ENCODE measurements at regions not wholly inside any gene's neighbourhood (a gene's known extent, or its start where the extent isn't known, plus 50 kb on each side); places are given as distances from the start of the nearest gene placed in this dataset.

GRCh38 chr17:79219208-79219935 is 144.7 kb downstream of the ENGASE start:
- no peak for DNase-seq
- no peak overlapping the region for H2BK12ac ChIP-seq (ENCODE audit: insufficient read length, low read depth, low read length)

More at GRCh38 chr17:79219208-79219935, 144.7 kb downstream of the ENGASE start:
- no peaks in the 10 kb centered on the region for H3K9me3 Mint-ChIP-seq
- Histone ChIP-seq H3K27me3 (ENCODE audit: insufficient read depth, low read length) (no peaks in the 10 kb centered on the region), H3K4me1 (ENCODE audit: insufficient read depth, low read length) (no peaks in the 10 kb centered on the region; the same call in 1 of the 2 replicates), H3K14ac (ENCODE audit: insufficient read depth, low read length) (no peak overlapping the region), H4K91ac (ENCODE audit: insufficient read length, low read depth, low read length) (no peak overlapping the region), H3K27ac (ENCODE audit: insufficient read length, low read depth, low read length) (no peak overlapping the region), H2BK5ac (ENCODE audit: insufficient read length, low read length) (no peak overlapping the region), H3K9me3 (ENCODE audit: control insufficient read depth, low read depth, low read length) (no peaks in the 10 kb centered on the region), H3K4me2 (ENCODE audit: insufficient read depth, insufficient read length, low read length) (peak overlapping the region; percentile 85), H2BK15ac (ENCODE audit: low read depth, low read length) (no peak overlapping the region), H4K5ac (ENCODE audit: insufficient read length, low read depth, low read length) (no peak overlapping the region), H2AFZ (ENCODE audit: low read length) (no peak overlapping the region), H3K23ac (ENCODE audit: insufficient read length, low read depth, low read length) (no peak overlapping the region), H2BK20ac (ENCODE audit: low read depth, low read length, poor library complexity, severe bottlenecking) (no peak overlapping the region), H3K79me1 (ENCODE audit: insufficient read depth, low read depth, low read length, poor library complexity, severe bottlenecking) (no peaks in the 10 kb centered on the region), H4K20me1 (ENCODE audit: control insufficient read depth, insufficient read depth, insufficient read length) (no peaks in the 10 kb centered on the region), H3K56ac (ENCODE audit: insufficient read length, low read depth, low read length) (no peak overlapping the region), H3K18ac (ENCODE audit: insufficient read length, low read depth, low read length) (no peak overlapping the region), H4K8ac (replicated peaks; ENCODE audit: insufficient read length, low read depth, low read length) (no peak overlapping the region), H2BK120ac (ENCODE audit: low read depth, low read length, poor library complexity, severe bottlenecking) (no peak overlapping the region), H2AK5ac (ENCODE audit: insufficient read length, low read length) (no peak overlapping the region), H3T11ph (ENCODE audit: low read length) (no peak overlapping the region), H3K23me2 (ENCODE audit: insufficient read length, low read depth, low read length, poor library complexity, severe bottlenecking) (peaks cover 7% of the 10 kb centered on the region), H3K79me2 (ENCODE audit: insufficient read depth, low read length) (no peaks in the 10 kb centered on the region), H3K4ac (ENCODE audit: low read depth, low read length) (no peak overlapping the region), H3K9ac (ENCODE audit: extremely low read depth, insufficient read length, low read length) (no peak overlapping the region)
- no CpG with 5 or more reads among the region's 18 CpGs for WGBS (ENCODE audit: extremely low coverage, insufficient read length, low lambda C conversion rate)
- H3K4me3 Mint-ChIP-seq = no peak overlapping the region; a peak in 1 of 5 replicates
- peaks cover 42 to 50% of the 10 kb centered on the region in 2 experiments for H3K4me1 Mint-ChIP-seq
- H3K36me3 Mint-ChIP-seq (ENCODE audit: insufficient read depth in 1 of 3, low read depth in 3 of 3) = no peaks in the 10 kb centered on the region
- no peak for TF ChIP-seq CTCF (conservative IDR thresholded peaks at IDR 0.05)
- peaks cover 15% of the 10 kb centered on the region for H3K27me3 Mint-ChIP-seq (ENCODE audit: low read depth)
- H3K27ac Mint-ChIP-seq = no peak overlapping the region

Data from H9 (cell line).